ENCODE measurements at regions not wholly inside any gene's neighbourhood (a gene's known extent, or its start where the extent isn't known, plus 50 kb on each side); places are given as distances from the start of the nearest gene placed in this dataset.

- no peak for DNase-seq (ENCODE audit: low read depth in 1 of 2, low spot score in 1 of 2)
- in situ Hi-C loops (cut with HindIII; ENCODE audit: low pct_unique_long_range_greater_than_20kb, low sequenced_read_pairs), result no loop called here
- TF ChIP-seq JUND (IDR thresholded peaks at IDR 0.05; ENCODE audit: low read depth), result no peak
Measured at GRCh38 chr7:92987095-92987494, 130.7 kb downstream of the SAMD9 start.

GRCh38 chr7:92982928-92983327, 134.9 kb downstream of the SAMD9 start:
- in situ Hi-C loops (cut with HindIII; ENCODE audit: low pct_unique_long_range_greater_than_20kb, low sequenced_read_pairs), result no loop called here
- DNase-seq (ENCODE audit: low read depth in 1 of 2, low spot score in 1 of 2), result no peak
- TF ChIP-seq JUND (IDR thresholded peaks at IDR 0.05; ENCODE audit: low read depth), result no peak

GRCh38 chr7:92976931-92977330, 140.6 kb upstream of the CDK6 start:
- no peak for TF ChIP-seq JUND (IDR thresholded peaks at IDR 0.05; ENCODE audit: low read depth)
- in situ Hi-C loops (cut with HindIII; ENCODE audit: low pct_unique_long_range_greater_than_20kb, low sequenced_read_pairs), result no loop called here
- DNase-seq (ENCODE audit: low read depth in 1 of 2, low spot score in 1 of 2), result no peak

- no peak for TF ChIP-seq JUND (IDR thresholded peaks at IDR 0.05; ENCODE audit: low read depth)
- no peak for DNase-seq (ENCODE audit: low read depth in 1 of 2, low spot score in 1 of 2)
- in situ Hi-C loops (cut with HindIII; ENCODE audit: low pct_unique_long_range_greater_than_20kb, low sequenced_read_pairs), result no loop called here
Measured at GRCh38 chr7:92973974-92974373, 137.6 kb upstream of the CDK6 start.

GRCh38 chr7:92973293-92973731, 136.9 kb upstream of the CDK6 start:
- DNase-seq (ENCODE audit: low read depth in 1 of 2, low spot score in 1 of 2), result no peak
- no peak for TF ChIP-seq JUND (IDR thresholded peaks at IDR 0.05; ENCODE audit: low read depth)
- in situ Hi-C loops (cut with HindIII; ENCODE audit: low pct_unique_long_range_greater_than_20kb, low sequenced_read_pairs), result no loop called here

GRCh38 chr7:92972441-92972840, 136.1 kb upstream of the CDK6 start:
- TF ChIP-seq JUND (IDR thresholded peaks at IDR 0.05; ENCODE audit: low read depth), result no peak
- in situ Hi-C loops (cut with HindIII; ENCODE audit: low pct_unique_long_range_greater_than_20kb, low sequenced_read_pairs), result no loop called here
- DNase-seq (ENCODE audit: low read depth in 1 of 2, low spot score in 1 of 2), result no peak

GRCh38 chr7:92969061-92969460, 132.7 kb upstream of the CDK6 start:
- no peak for TF ChIP-seq JUND (IDR thresholded peaks at IDR 0.05; ENCODE audit: low read depth)
- in situ Hi-C loops (cut with HindIII; ENCODE audit: low pct_unique_long_range_greater_than_20kb, low sequenced_read_pairs), result no loop called here
- DNase-seq (ENCODE audit: low read depth in 1 of 2, low spot score in 1 of 2), result no peak

GRCh38 chr7:92968502-92968901, 132.1 kb upstream of the CDK6 start:
- TF ChIP-seq JUND (IDR thresholded peaks at IDR 0.05; ENCODE audit: low read depth), result no peak
- in situ Hi-C loops (cut with HindIII; ENCODE audit: low pct_unique_long_range_greater_than_20kb, low sequenced_read_pairs), result no loop called here
- no peak for DNase-seq (ENCODE audit: low read depth in 1 of 2, low spot score in 1 of 2)

- TF ChIP-seq JUND (IDR thresholded peaks at IDR 0.05; ENCODE audit: low read depth), result no peak
- DNase-seq (ENCODE audit: low read depth in 1 of 2, low spot score in 1 of 2), result no peak
- in situ Hi-C loops (cut with HindIII; ENCODE audit: low pct_unique_long_range_greater_than_20kb, low sequenced_read_pairs), result no loop called here
Measured at GRCh38 chr7:92967238-92967637, 130.9 kb upstream of the CDK6 start.

- in situ Hi-C loops (cut with HindIII; ENCODE audit: low pct_unique_long_range_greater_than_20kb, low sequenced_read_pairs), result no loop called here
- DNase-seq (ENCODE audit: low read depth in 1 of 2, low spot score in 1 of 2), result no peak
- no peak for TF ChIP-seq JUND (IDR thresholded peaks at IDR 0.05; ENCODE audit: low read depth)
Measured at GRCh38 chr7:92964141-92964540, 127.8 kb upstream of the CDK6 start.

- DNase-seq (ENCODE audit: low read depth in 1 of 2, low spot score in 1 of 2), result no peak
- in situ Hi-C loops (cut with HindIII; ENCODE audit: low pct_unique_long_range_greater_than_20kb, low sequenced_read_pairs), result no loop called here
- TF ChIP-seq JUND (IDR thresholded peaks at IDR 0.05; ENCODE audit: low read depth), result no peak
Measured at GRCh38 chr7:92963566-92963965, 127.2 kb upstream of the CDK6 start.

GRCh38 chr7:92961961-92962360, 125.6 kb upstream of the CDK6 start:
- no peak for DNase-seq (ENCODE audit: low read depth in 1 of 2, low spot score in 1 of 2)
- TF ChIP-seq JUND (IDR thresholded peaks at IDR 0.05; ENCODE audit: low read depth), result no peak
- in situ Hi-C loops (cut with HindIII; ENCODE audit: low pct_unique_long_range_greater_than_20kb, low sequenced_read_pairs), result no loop called here

- no peak for DNase-seq (ENCODE audit: low read depth in 1 of 2, low spot score in 1 of 2)
- in situ Hi-C loops (cut with HindIII; ENCODE audit: low pct_unique_long_range_greater_than_20kb, low sequenced_read_pairs), result no loop called here
- TF ChIP-seq JUND (IDR thresholded peaks at IDR 0.05; ENCODE audit: low read depth), result no peak
Measured at GRCh38 chr7:92956575-92956974, 120.2 kb upstream of the CDK6 start.

- in situ Hi-C loops (cut with HindIII; ENCODE audit: low pct_unique_long_range_greater_than_20kb, low sequenced_read_pairs), result no loop called here
Measured at GRCh38 chr7:92955081-92955480, 118.7 kb upstream of the CDK6 start.

More at GRCh38 chr7:92955081-92955480, 118.7 kb upstream of the CDK6 start:
- TF ChIP-seq JUND (IDR thresholded peaks at IDR 0.05; ENCODE audit: low read depth), result no peak
- no peak for DNase-seq (ENCODE audit: low read depth in 1 of 2, low spot score in 1 of 2)
